Activated B cell treated with CpG ODN at 0.5 μM for 24 hours (primary cell): ENCODE measurements at regions not wholly inside any gene's neighbourhood (a gene's known extent, or its start where the extent isn't known, plus 50 kb on each side); places are given as distances from the start of the nearest gene placed in this dataset.

Source experiments
- ATAC-seq: fragments of 200-7000 bp; cut with Tn5 transposase; one replicate; pipeline ENCODE4 v1.10.0; 2021; ENCODE audit warnings: low read depth, mild to moderate bottlenecking, moderate library complexity
- CTCF ChIA-PET: fragments of 350-600 bp; sonication (Branson Sonifier 250); formaldehyde crosslinking; loops from one replicate; lab custom pipeline; 2021; ENCODE audit warnings: antibody characterized with exemption; lab: Charles Lee
- POLR2A ChIA-PET: fragments of 350-600 bp; sonication (Branson Sonifier 250); formaldehyde crosslinking; loops from one replicate; lab custom pipeline; 2021; ENCODE audit warnings: antibody characterized with exemption; lab: Charles Lee
- DNase-seq: peaks from one replicate; pipeline ENCODE4 v3.0.0; 2022
- H3K27ac Mint-ChIP-seq: one replicate; pipeline ENCODE4 v1.8.0; 2020; ENCODE audit warnings: mixed read lengths
- H3K27me3 Mint-ChIP-seq: one replicate; pipeline ENCODE4 v1.8.0; 2021; ENCODE audit warnings: mixed read lengths
- H3K36me3 Mint-ChIP-seq: one replicate; pipeline ENCODE4 v1.8.0; 2021; ENCODE audit warnings: low read depth, mixed read lengths
- H3K4me1 Mint-ChIP-seq: one replicate; pipeline ENCODE4 v1.8.0; 2021; ENCODE audit warnings: mixed read lengths
- H3K4me3 Mint-ChIP-seq: one replicate; pipeline ENCODE4 v1.8.0; 2020; ENCODE audit warnings: mild to moderate bottlenecking, mixed read lengths
- H3K9me3 Mint-ChIP-seq: one replicate; pipeline ENCODE4 v1.8.0; 2020; ENCODE audit warnings: mixed read lengths
- CTCF ChIP-seq: fragments of 200-600 bp; IDR thresholded peaks from one replicate; pipeline ENCODE4 v1.8.0; 2022; ENCODE audit warnings: antibody characterized with exemption, mild to moderate bottlenecking
- intact Hi-C: fragments of 100-400 bp; cut with micrococcal nuclease; formaldehyde crosslinking; loops from one replicate; pipeline ENCODE4 v1.15.1; 2024

DNA sequence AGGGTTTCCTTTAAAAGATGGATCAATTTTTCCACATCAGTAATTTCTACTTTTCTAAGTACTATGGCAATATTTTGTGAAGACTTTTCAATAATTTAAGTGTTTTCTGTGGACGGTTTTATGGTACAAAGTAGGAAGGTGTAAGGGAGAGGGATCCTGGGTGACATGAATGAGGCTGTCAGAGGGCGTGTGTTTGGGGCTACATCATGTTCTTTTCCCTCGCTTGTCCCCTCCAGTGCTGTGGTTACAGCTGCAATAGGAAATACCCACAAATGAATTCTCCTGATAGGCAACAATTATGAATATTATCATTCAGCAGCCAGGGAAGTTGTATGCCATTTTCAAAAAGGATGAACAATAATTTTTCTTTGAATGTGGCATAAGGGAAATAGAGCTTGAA is 83.8 kb downstream of the CAVIN4 start:
- DNase-seq, result no peak
- Mint-ChIP-seq H3K27me3 (peaks cover 7% of the 10 kb centered on the region), H3K9me3 (peaks cover 10% of the 10 kb centered on the region), H3K27ac (no peak overlapping the region), H3K4me1 (no peaks in the 10 kb centered on the region), H3K36me3 (no peaks in the 10 kb centered on the region), H3K4me3 (no peak overlapping the region)
- CTCF ChIA-PET, result no interaction called here
- no peak for ATAC-seq
- intact Hi-C loops, result no loop called here
- POLR2A ChIA-PET, result no interaction called here
- TF ChIP-seq CTCF, result no peak

GRCh38 chr9:100662122-100662521 is 84.2 kb downstream of the CAVIN4 start:
- ATAC-seq (no peak), DNase-seq (no peak)
- Mint-ChIP-seq H3K4me1 (no peaks in the 10 kb centered on the region), H3K27me3 (peaks cover 7% of the 10 kb centered on the region), H3K27ac (no peak overlapping the region), H3K36me3 (no peaks in the 10 kb centered on the region), H3K4me3 (no peak overlapping the region), H3K9me3 (peaks cover 10% of the 10 kb centered on the region)
- CTCF ChIA-PET, result no interaction called here
- intact Hi-C loops, result no loop called here
- POLR2A ChIA-PET, result no interaction called here
- no peak for TF ChIP-seq CTCF

- H3K9me3 Mint-ChIP-seq, result peaks cover 2% of the 10 kb centered on the region
Measured at GRCh38 chr9:100667448-100667847, 89.6 kb downstream of the CAVIN4 start.

DNA sequence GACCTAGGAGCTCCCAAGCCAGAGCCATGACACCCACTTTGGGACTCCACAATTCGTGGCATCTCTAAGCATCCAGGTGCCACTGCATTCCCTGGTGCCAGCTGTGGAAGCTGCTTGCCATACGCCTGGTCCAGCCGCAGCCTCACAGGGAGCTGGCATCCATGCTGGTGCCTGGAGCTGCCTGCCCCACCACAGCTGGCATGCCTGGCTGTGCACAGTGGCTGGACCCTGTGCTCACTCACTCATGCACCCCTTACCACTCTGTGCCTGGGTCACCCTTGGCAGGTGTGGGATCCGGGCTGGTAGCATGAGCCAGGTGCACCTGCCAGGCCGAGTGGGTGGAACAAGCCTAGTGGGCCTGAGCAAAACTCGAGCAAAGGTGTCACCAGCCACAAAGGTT is 90.1 kb downstream of the CAVIN4 start:
- intact Hi-C loops, result no loop called here
- ATAC-seq (no peak), DNase-seq (no peak)
- H3K36me3 Mint-ChIP-seq, result no peaks in the 10 kb centered on the region
- H3K27ac Mint-ChIP-seq, result no peak overlapping the region
- POLR2A ChIA-PET, result no interaction called here
- TF ChIP-seq CTCF, result no peak
- H3K9me3 Mint-ChIP-seq, result peaks cover 2% of the 10 kb centered on the region
- CTCF ChIA-PET, result no interaction called here
- H3K27me3 Mint-ChIP-seq, result peaks cover 7% of the 10 kb centered on the region
- H3K4me3 Mint-ChIP-seq, result no peak overlapping the region
- H3K4me1 Mint-ChIP-seq, result no peaks in the 10 kb centered on the region

More at GRCh38 chr9:100667448-100667847, 89.6 kb downstream of the CAVIN4 start:
- H3K27me3 Mint-ChIP-seq, result peaks cover 7% of the 10 kb centered on the region
- TF ChIP-seq CTCF, result no peak
- intact Hi-C loops, result no loop called here
- no peak overlapping the region for H3K4me3 Mint-ChIP-seq
- no peak for ATAC-seq
- ChIA-PET CTCF (no interaction called here), POLR2A (no interaction called here)
- H3K36me3 Mint-ChIP-seq, result no peaks in the 10 kb centered on the region
- H3K27ac Mint-ChIP-seq, result no peak overlapping the region
- no peaks in the 10 kb centered on the region for H3K4me1 Mint-ChIP-seq
- no peak for DNase-seq

DNA sequence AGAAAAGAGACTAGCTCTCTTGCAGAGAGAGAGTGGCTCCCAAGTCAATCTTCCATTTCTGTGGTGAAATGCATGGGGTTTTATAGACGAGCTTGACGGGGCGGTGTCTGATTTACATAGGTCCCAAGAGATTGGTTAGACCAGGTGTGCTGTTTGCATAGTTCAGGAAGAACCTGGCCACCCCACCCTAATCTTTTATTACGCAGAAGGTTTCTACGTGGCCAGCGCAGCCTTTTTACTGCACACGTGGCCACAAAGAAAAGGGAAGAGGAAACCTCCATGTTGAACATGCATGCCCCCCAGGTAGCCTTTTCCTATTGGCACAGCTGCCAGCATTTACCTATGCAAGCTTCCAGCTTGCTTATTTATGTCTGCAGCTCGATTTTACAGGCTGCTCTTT is 92.1 kb downstream of the CAVIN4 start:
- Mint-ChIP-seq H3K27ac (no peak overlapping the region), H3K27me3 (peaks cover 5% of the 10 kb centered on the region), H3K9me3 (peaks cover 2% of the 10 kb centered on the region), H3K36me3 (no peaks in the 10 kb centered on the region), H3K4me3 (no peak overlapping the region), H3K4me1 (no peaks in the 10 kb centered on the region)
- ChIA-PET CTCF (no interaction called here), POLR2A (no interaction called here)
- no peak for TF ChIP-seq CTCF
- no peak for ATAC-seq
- intact Hi-C loops, result no loop called here
- DNase-seq, result no peak
